ENCODE measurements at regions not wholly inside any gene's neighbourhood (a gene's known extent, or its start where the extent isn't known, plus 50 kb on each side); places are given as distances from the start of the nearest gene placed in this dataset.

DNA sequence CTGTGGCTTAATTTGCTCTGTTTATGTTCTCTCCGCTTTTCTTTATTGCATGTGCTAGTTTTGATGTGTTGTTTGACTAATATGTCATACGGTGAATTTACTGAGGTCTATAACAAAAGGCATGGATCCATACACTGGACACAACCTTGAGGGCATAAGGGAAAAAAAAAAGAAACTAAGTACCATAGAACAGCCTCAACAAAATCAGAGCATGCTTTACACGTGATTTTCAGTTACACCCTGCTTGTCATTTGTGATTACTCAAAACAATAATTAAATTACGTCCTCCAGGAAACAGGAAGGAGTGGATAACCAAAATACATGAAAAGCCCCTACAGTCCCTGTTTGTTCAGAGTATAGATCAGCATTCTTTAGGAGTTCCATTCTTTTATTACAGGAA lies 150.5 kb downstream of the CRPPA start (continued):
- TF ChIP-seq, protein P1, sequence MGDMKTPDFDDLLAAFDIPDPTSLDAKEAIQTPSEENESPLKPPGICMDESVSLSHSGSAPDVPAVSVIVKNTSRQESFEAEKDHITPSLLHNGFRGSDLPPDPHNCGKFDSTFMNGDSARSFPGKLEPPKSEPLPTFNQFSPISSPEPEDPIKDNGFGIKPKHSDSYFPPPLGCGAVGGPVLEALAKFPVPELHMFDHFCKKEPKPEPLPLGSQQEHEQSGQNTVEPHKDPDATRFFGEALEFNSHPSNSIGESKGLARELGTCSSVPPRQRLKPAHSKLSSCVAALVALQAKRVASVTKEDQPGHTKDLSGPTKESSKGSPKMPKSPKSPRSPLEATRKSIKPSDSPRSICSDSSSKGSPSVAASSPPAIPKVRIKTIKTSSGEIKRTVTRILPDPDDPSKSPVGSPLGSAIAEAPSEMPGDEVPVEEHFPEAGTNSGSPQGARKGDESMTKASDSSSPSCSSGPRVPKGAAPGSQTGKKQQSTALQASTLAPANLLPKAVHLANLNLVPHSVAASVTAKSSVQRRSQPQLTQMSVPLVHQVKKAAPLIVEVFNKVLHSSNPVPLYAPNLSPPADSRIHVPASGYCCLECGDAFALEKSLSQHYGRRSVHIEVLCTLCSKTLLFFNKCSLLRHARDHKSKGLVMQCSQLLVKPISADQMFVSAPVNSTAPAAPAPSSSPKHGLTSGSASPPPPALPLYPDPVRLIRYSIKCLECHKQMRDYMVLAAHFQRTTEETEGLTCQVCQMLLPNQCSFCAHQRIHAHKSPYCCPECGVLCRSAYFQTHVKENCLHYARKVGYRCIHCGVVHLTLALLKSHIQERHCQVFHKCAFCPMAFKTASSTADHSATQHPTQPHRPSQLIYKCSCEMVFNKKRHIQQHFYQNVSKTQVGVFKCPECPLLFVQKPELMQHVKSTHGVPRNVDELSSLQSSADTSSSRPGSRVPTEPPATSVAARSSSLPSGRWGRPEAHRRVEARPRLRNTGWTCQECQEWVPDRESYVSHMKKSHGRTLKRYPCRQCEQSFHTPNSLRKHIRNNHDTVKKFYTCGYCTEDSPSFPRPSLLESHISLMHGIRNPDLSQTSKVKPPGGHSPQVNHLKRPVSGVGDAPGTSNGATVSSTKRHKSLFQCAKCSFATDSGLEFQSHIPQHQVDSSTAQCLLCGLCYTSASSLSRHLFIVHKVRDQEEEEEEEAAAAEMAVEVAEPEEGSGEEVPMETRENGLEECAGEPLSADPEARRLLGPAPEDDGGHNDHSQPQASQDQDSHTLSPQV (IDR thresholded peaks at IDR 0.05) = peak; percentile 68
- TF ChIP-seq PHF20 (IDR thresholded peaks at IDR 0.05; ENCODE audit: partially characterized antibody) (no peak), NCOA6 (IDR thresholded peaks at IDR 0.05) (no peak), SUPT5H (IDR thresholded peaks at IDR 0.05) (no peak), CCNT2 (IDR thresholded peaks at IDR 0.05; ENCODE audit: borderline replicate concordance, extremely low read depth, insufficient read length, low read depth, low read length) (peak; percentile 14), XRCC5 (IDR thresholded peaks at IDR 0.05; ENCODE audit: low read depth, low read length) (no peak), BCL6 (CRISPR knock-in tag; IDR thresholded peaks at IDR 0.05) (no peak), HEY1 (CRISPR knock-in tag; IDR thresholded peaks at IDR 0.05; ENCODE audit: borderline replicate concordance) (no peak), CREM (IDR thresholded peaks at IDR 0.05; ENCODE audit: low read depth) (no peak), NCOA4 (IDR thresholded peaks at IDR 0.05; ENCODE audit: partially characterized antibody) (no peak), HDAC1 (IDR thresholded peaks at IDR 0.05) (0 out of 4 replicates have a peak, but pooled peaks of 1 of the 2 experiments have one; percentile 20), BRD4 (IDR thresholded peaks at IDR 0.05) (no peak), ZNF175 (CRISPR knock-in tag; IDR thresholded peaks at IDR 0.05; ENCODE audit: low read depth) (peak; percentile 24; the same call in 1 of the 2 replicates)
- TF ChIP-seq, protein P2, sequence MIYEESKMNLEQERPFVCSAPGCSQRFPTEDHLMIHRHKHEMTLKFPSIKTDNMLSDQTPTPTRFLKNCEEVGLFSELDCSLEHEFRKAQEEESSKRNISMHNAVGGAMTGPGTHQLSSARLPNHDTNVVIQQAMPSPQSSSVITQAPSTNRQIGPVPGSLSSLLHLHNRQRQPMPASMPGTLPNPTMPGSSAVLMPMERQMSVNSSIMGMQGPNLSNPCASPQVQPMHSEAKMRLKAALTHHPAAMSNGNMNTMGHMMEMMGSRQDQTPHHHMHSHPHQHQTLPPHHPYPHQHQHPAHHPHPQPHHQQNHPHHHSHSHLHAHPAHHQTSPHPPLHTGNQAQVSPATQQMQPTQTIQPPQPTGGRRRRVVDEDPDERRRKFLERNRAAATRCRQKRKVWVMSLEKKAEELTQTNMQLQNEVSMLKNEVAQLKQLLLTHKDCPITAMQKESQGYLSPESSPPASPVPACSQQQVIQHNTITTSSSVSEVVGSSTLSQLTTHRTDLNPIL (CRISPR knock-in tag; IDR thresholded peaks at IDR 0.05) = no peak
- TF ChIP-seq, protein P3, sequence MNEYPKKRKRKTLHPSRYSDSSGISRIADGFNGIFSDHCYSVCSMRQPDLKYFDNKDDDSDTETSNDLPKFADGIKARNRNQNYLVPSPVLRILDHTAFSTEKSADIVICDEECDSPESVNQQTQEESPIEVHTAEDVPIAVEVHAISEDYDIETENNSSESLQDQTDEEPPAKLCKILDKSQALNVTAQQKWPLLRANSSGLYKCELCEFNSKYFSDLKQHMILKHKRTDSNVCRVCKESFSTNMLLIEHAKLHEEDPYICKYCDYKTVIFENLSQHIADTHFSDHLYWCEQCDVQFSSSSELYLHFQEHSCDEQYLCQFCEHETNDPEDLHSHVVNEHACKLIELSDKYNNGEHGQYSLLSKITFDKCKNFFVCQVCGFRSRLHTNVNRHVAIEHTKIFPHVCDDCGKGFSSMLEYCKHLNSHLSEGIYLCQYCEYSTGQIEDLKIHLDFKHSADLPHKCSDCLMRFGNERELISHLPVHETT (CRISPR knock-in tag; conservative IDR thresholded peaks at IDR 0.05 in 1 of 2, IDR thresholded peaks at IDR 0.05 in 1 of 2) = 0 out of 4 replicates have a peak, but pooled peaks of 1 of the 2 experiments have one; percentile 33
